MM.1S (cell line): ENCODE measurements at regions not wholly inside any gene's neighbourhood (a gene's known extent, or its start where the extent isn't known, plus 50 kb on each side); places are given as distances from the start of the nearest gene placed in this dataset.

Source experiments
- DNase-seq: peaks from one replicate; pipeline ENCODE4 v3.0.0-alpha.2; 2015
- H2AFZ ChIP-seq: fragments of 300-600 bp; sonication (generic); 2 replicates; pipeline ENCODE4 v1.6.0; 2016; ENCODE audit warnings: antibody characterized with exemption, low read length
- H3F3A ChIP-seq: fragments of 300-600 bp; sonication (generic); 2 replicates; pipeline ENCODE4 v1.6.1; 2016; ENCODE audit warnings: mild to moderate bottlenecking, antibody characterized with exemption, low read length, moderate library complexity, mixed read lengths; ENCODE audit not compliant: insufficient read depth
- H3K27ac ChIP-seq: fragments of 300-600 bp; sonication (generic); 2 replicates; pipeline ENCODE4 v1.5.1; 2016; ENCODE audit warnings: mild to moderate bottlenecking, low read length
- H3K27me3 ChIP-seq: fragments of 300-600 bp; sonication (generic); replicated peaks from 2 replicates; pipeline ENCODE4 v1.6.0; 2016; ENCODE audit warnings: low read length; ENCODE audit not compliant: insufficient read depth
- H3K36me3 ChIP-seq: fragments of 300-600 bp; sonication (generic); replicated peaks from 2 replicates; pipeline ENCODE4 v1.6.1; 2016; ENCODE audit warnings: mild to moderate bottlenecking, low read length, mixed read lengths; ENCODE audit not compliant: insufficient read depth
- H3K4me1 ChIP-seq: fragments of 300-600 bp; sonication (generic); 2 replicates; pipeline ENCODE4 v1.6.1; 2016; ENCODE audit warnings: low read length, mixed read lengths
- H3K4me2 ChIP-seq: fragments of 300-600 bp; sonication (generic); 2 replicates; pipeline ENCODE4 v1.6.0; 2016; ENCODE audit warnings: low read depth, low read length
- H3K4me3 ChIP-seq: fragments of 300-600 bp; sonication (generic); 2 replicates; pipeline ENCODE4 v1.5.1; 2016; ENCODE audit warnings: low read length, mixed read lengths
- H3K79me2 ChIP-seq: fragments of 300-600 bp; sonication (generic); 2 replicates; pipeline ENCODE4 v1.6.1; 2016; ENCODE audit warnings: mixed run types, low read length, mixed read lengths
- H3K9ac ChIP-seq: fragments of 300-600 bp; sonication (generic); 2 replicates; pipeline ENCODE4 v1.6.1; 2016; ENCODE audit warnings: low read length, mixed read lengths
- H3K9me2 ChIP-seq: fragments of 300-600 bp; sonication (generic); replicated peaks from 2 replicates; pipeline ENCODE4 v1.6.1; 2016; ENCODE audit warnings: mild to moderate bottlenecking, low read length, mixed read lengths; ENCODE audit not compliant: insufficient read depth
- H3K9me3 ChIP-seq: fragments of 300-600 bp; sonication (generic); replicated peaks from 2 replicates; pipeline ENCODE4 v1.6.1; 2016; ENCODE audit warnings: mild to moderate bottlenecking, low read length, mixed read lengths; ENCODE audit not compliant: insufficient read depth
- H4K20me1 ChIP-seq: fragments of 300-600 bp; sonication (generic); 2 replicates; pipeline ENCODE4 v1.6.1; 2016; ENCODE audit warnings: mild to moderate bottlenecking, low read length, moderate library complexity, mixed read lengths; ENCODE audit not compliant: insufficient read depth
- CTCF ChIP-seq: fragments of 300-600 bp; sonication (generic); IDR thresholded peaks from 2 replicates; pipeline ENCODE4 v1.5.1; 2016; ENCODE audit warnings: antibody characterized with exemption, low read length, mixed read lengths
- EZH2 ChIP-seq: fragments of 300-600 bp; sonication (generic); optimal IDR thresholded peaks from 2 replicates; pipeline ENCODE3; 2017; ENCODE audit warnings: low read depth, mild to moderate bottlenecking, antibody characterized with exemption, low read length, mixed read lengths
- EZH2phosphoT487 ChIP-seq: fragments of 300-600 bp; sonication (generic); IDR thresholded peaks from 2 replicates; pipeline ENCODE4 v1.6.1; 2018; ENCODE audit warnings: antibody characterized with exemption, low read length

GRCh38 chr15:20357481-20358065 lies 184.0 kb downstream of the GOLGA6L6 start:
- Histone ChIP-seq H3K9ac (no peak overlapping the region), H3K79me2 (no peaks in the 10 kb centered on the region), H3K4me1 (peaks cover 14% of the 10 kb centered on the region), H3K36me3 (no peaks in the 10 kb centered on the region), H2AFZ (no peak overlapping the region), H3K9me3 (no peaks in the 10 kb centered on the region), H3K4me3 (no peak overlapping the region), H3K9me2 (no peaks in the 10 kb centered on the region), H3K4me2 (no peak overlapping the region), H3K27ac (no peak overlapping the region), H4K20me1 (no peaks in the 10 kb centered on the region), H3K27me3 (no peaks in the 10 kb centered on the region), H3F3A (peaks cover 16% of the 10 kb centered on the region; the same call in 1 of the 2 replicates)
- no peak for DNase-seq
- TF ChIP-seq CTCF (no peak), EZH2phosphoT487 (no peak), EZH2 (no peak)

- Histone ChIP-seq H3K4me1 (peaks cover 19% of the 10 kb centered on the region), H3K4me2 (peak overlapping the region; percentile 61; the same call in 1 of the 2 replicates), H3K9me2 (no peaks in the 10 kb centered on the region), H3K9ac (no peak overlapping the region), H3K9me3 (no peaks in the 10 kb centered on the region), H3K27me3 (no peaks in the 10 kb centered on the region), H3K79me2 (no peaks in the 10 kb centered on the region), H3F3A (peaks cover 18% of the 10 kb centered on the region; the same call in 1 of the 2 replicates), H2AFZ (no peak overlapping the region), H3K4me3 (no peak overlapping the region), H4K20me1 (no peaks in the 10 kb centered on the region), H3K27ac (no peak overlapping the region), H3K36me3 (no peaks in the 10 kb centered on the region)
- TF ChIP-seq CTCF (no peak), EZH2 (no peak), EZH2phosphoT487 (no peak)
- no peak for DNase-seq
Measured at GRCh38 chr15:20356911-20357480, 184.6 kb downstream of the GOLGA6L6 start.

- DNase-seq = peak; percentile 83
- peak overlapping the region; percentile 18; the same call in 1 of the 2 replicates for H3K4me3 ChIP-seq
- H3K79me2 ChIP-seq = no peaks in the 10 kb centered on the region
- no peak overlapping the region for H3K9ac ChIP-seq
- no peaks in the 10 kb centered on the region for H4K20me1 ChIP-seq
- H3K9me2 ChIP-seq = no peaks in the 10 kb centered on the region
- peak; percentile 93 for TF ChIP-seq CTCF
- TF ChIP-seq EZH2phosphoT487 = no peak
- no peak for TF ChIP-seq EZH2
- H3K4me2 ChIP-seq = peak overlapping the region; percentile 61; the same call in 1 of the 2 replicates
- peaks cover 18% of the 10 kb centered on the region; the same call in 1 of the 2 replicates for H3F3A ChIP-seq
- no peaks in the 10 kb centered on the region for H3K36me3 ChIP-seq
- H3K9me3 ChIP-seq = no peaks in the 10 kb centered on the region
- H3K27me3 ChIP-seq = no peaks in the 10 kb centered on the region
- peaks cover 19% of the 10 kb centered on the region for H3K4me1 ChIP-seq
- H2AFZ ChIP-seq = 0 out of 2 replicates have a peak overlapping the region, but pooled peaks have one; percentile 39
- no peak overlapping the region for H3K27ac ChIP-seq
Measured at GRCh38 chr15:20356444-20356910, 185.1 kb downstream of the GOLGA6L6 start.
